NCI-H774 (cell line): ENCODE measurements at regions not wholly inside any gene's neighbourhood (a gene's known extent, or its start where the extent isn't known, plus 50 kb on each side); places are given as distances from the start of the nearest gene placed in this dataset.
"Not testable (repeated sequence)": the region's sequence is repeated elsewhere in the genome, so short reads cannot be mapped to it uniquely, and the experiment has no call there.

Source experiments
- DNase-seq: peaks from one replicate; lab custom pipeline; 2025; lab: John Stamatoyannopoulos, UW

DNA sequence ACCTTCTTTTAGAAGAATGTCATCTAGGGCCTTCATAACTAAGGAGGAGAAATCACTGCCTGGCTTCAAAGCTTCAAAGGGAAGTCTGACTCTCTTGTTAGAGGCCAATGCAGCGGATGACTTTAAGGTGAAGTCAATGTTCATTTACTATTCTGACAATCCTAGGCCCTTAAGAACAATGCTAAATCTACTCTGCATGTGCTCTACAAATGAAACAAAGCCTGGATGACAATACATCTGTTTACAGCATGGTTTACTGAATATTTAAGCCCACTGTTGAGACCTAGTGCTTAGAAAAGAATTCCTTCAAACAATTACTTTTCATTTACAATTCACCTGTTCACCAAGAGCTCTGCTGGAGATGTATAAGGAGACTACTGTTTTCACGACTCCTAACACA, 160.4 kb upstream of the EPHA3 start:
- DNase-seq, result no peak

- DNase-seq, result no peak
Observed at GRCh38 chr3:88954853-88955252, 152.6 kb upstream of the EPHA3 start.

DNA sequence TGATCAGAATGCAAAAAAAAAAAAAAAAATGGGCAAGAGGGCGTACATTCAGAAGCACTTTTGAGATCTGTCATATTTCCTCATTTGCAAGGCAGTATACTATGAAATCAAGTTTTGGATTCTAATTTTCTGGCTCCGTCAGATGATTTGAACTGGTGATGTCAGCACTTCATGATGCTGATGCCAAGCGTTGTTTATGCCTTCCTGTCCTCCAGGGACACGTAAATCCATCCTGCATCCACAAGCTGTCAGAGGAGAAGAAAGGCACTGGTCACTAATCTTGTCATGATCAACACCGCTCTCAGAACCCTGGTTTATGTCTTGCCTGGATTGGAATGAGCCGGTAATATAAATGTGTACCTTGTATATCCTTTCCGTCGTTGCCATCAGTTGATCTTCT, 152.1 kb upstream of the EPHA3 start:
- DNase-seq, result no peak

- no peak for DNase-seq
Observed at GRCh38 chr3:88957711-88958439, 149.5 kb upstream of the EPHA3 start.

GRCh38 chr3:88960019-88960418, 147.4 kb upstream of the EPHA3 start:
- DNase-seq, result no peak

DNA sequence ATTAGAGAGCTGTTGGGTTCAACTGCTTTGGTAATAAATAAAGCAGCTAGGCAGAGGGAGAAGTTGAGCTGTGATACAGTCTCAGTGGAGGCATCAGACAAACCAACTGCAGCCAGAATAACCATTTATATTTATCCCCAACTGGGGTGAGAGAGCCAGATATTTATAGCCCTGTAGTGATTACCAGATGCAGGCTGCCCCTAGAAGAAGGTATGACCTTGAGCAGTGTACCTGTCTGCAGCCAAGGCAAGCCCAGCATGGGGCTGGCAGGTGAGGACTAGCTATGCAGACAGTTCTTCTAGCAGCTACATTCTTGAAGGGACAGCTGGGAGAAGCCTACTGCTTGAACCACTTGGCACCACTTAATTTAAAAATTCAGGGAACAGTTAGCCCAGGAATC, 144.4 kb upstream of the EPHA3 start:
- no peak for DNase-seq

DNA sequence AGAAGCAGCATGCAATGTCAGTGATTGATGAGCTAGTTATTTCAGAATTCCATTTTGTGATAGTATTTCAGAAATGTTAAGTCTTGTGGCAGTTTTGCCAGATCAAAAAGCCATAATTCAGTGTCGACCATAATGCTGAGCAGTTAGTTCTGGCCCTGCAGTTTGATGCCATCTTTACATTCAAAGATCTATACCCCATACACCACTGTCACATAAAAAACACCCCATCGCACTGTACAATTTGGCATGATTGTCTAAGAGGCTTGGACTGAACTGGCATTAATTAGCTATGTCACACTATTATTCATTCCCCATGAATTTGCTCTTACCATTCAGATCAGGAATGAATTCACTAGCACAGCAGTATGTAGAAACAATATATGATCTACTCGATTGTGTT, 127.7 kb upstream of the EPHA3 start:
- DNase-seq, result no peak

GRCh38 chr3:88983458-88983857, 124.0 kb upstream of the EPHA3 start:
- DNase-seq, result no peak

DNA sequence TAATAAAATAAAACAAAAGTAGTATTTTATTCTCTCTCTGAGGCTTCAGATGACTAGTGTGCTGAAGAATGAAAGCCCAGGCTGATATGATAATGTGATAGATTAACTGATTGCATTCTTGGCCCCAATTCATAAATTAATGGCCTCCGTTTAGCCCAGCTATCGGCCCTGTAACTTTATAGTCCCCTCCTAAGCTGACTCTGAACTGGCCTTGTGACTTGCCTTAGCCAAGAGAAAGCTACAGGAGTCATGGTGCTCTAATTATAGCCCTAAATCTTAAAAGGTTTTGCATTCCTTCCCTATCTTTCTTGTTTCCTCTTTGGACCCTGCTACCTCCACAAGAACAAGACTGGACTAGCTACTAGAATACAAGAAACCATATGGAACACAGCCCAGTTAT, 123.2 kb upstream of the EPHA3 start:
- DNase-seq, result no peak

GRCh38 chr3:88984832-88985231, 122.6 kb upstream of the EPHA3 start:
- DNase-seq, result no peak

GRCh38 chr3:88985491-88985890, 121.9 kb upstream of the EPHA3 start:
- no peak for DNase-seq

DNA sequence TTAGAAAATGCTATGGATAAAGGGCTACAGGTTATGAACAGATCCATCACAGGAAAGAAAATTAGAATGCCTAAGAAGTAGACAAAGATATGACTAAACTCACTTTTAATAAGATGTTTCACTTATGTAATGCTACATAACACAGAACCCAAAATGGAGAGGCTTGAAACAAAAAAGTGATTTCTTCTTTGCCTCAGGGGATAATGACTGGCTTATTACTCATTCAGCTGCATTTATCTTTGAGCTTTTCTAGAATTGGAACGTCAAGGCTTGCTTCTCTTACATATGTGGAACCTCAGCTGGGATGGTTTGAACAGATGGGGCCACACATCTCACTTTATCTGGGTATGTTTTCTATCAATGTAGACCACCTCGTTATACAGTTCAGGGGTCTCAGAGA, 120.6 kb upstream of the EPHA3 start:
- no peak for DNase-seq

GRCh38 chr3:88987776-88988175, 119.6 kb upstream of the EPHA3 start:
- no peak for DNase-seq

DNA sequence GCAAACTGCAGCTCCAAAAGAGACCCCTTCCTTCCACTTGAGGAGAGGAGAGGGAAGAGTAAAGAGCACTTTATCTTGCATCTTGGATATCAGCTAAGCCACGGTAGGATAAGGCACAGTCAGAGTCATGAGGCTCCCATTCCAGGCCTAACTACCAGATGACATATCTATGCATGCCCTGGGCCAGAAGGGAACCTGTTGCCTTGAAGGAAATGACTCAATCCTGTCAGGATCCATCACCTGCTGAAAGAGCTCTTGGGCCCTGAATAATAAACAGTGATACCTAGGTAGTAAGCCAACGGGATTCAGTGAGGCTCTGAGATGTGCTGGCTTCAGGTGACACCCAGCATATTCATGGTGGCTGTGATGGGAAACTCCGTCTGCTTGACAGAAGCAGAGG, 118.5 kb upstream of the EPHA3 start:
- no peak for DNase-seq

GRCh38 chr3:88991496-88991895, 115.9 kb upstream of the EPHA3 start:
- no peak for DNase-seq

- no peak for DNase-seq
Observed at GRCh38 chr3:88996691-88997090, 110.7 kb upstream of the EPHA3 start.

DNA sequence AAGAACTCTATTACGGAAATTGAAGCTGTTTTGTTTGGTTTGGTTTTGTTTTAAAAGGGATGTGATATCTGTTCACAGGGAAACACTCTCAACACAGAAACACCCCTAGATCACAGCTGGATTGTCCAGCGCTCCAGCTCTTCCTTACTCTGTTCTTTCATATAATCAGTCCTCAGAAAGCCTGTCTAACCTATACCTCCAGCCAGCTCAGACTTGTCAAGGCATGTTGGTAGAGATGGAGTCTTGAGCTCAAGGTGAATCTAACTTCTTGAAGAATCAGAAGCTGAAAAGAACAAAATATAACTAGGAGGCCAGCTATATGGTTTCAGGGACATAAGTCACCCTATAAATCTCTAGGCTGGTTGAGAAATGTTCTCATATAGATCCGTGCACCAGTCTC, 110.2 kb upstream of the EPHA3 start:
- DNase-seq, result no peak

GRCh38 chr3:89000886-89001285, 106.5 kb upstream of the EPHA3 start:
- DNase-seq, result no peak

GRCh38 chr3:89002191-89002590, 105.2 kb upstream of the EPHA3 start:
- DNase-seq, result no peak

- no peak for DNase-seq
Observed at GRCh38 chr3:89013536-89013935, 93.9 kb upstream of the EPHA3 start.

- no peak for DNase-seq
Observed at GRCh38 chr3:89017531-89017930, 89.9 kb upstream of the EPHA3 start.

- no peak for DNase-seq
Observed at GRCh38 chr3:89025185-89025584, 82.2 kb upstream of the EPHA3 start.

DNA sequence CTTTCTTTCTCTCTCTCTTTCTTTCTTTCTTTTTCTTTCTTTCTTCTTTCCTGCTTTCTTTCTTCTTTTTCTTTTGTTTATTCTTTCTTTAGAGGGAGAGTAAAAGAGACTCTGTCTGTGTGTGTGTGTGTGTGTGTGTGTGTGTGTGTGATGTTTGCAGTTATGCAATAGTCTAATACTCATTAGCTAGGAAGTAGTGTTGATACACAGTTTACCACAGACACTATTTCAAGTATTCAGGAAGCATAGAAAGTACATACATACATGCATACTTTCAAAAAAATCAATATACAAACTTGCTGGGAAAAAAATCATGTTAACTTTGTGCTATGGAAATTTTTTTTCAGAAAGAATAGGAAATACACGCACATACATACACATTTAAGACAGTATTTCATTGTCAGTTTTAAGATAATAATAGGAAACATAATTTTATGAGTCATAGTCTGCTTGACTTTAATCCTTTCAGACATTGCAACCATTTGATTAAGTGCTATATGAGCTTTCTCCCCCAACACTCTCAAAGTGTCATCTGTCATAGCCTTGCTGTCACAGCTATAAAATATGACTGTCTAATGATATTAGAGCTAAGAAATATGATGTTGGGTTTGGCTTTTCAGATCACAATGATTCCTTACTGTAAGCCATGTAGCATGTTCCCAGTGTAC, 74.9 kb upstream of the EPHA3 start:
- DNase-seq, result no peak

- DNase-seq, result not testable (repeated sequence)
Observed at GRCh38 chr3:89034723-89035122, 72.7 kb upstream of the EPHA3 start.
